IMR-90 (cell line): ENCODE measurements at regions not wholly inside any gene's neighbourhood (a gene's known extent, or its start where the extent isn't known, plus 50 kb on each side); places are given as distances from the start of the nearest gene placed in this dataset.

Experiments
- ATAC-seq: fragments of 200-7000 bp; cut with Tn5 transposase; 2 replicates; pipeline ENCODE4 v1.9.1; 2020; ENCODE audit warnings: low read depth, mild to moderate bottlenecking, moderate library complexity
- BruUV-seq: library from RNA; stranded (reverse); fragments of 400-500 nt; replicated peaks from 2 replicates; lab custom pipeline; 2021; lab: Mats Ljungman, UMichigan
- CTCF ChIA-PET: fragments of 300-600 bp; formaldehyde crosslinking; extraction: SDS; loops from one replicate; lab custom pipeline; 2021; ENCODE audit warnings: antibody characterized with exemption; lab: Yijun Ruan, JAX
- POLR2A ChIA-PET: fragments of 300-600 bp; sonication (Branson Sonifier 250); formaldehyde crosslinking; loops from one replicate; lab custom pipeline; 2022; ENCODE audit warnings: antibody characterized with exemption; ENCODE audit not compliant: unreplicated experiment; lab: Charles Lee
- DNase-seq: peaks from one replicate; pipeline ENCODE4 v3.0.0; 2013
- H2AFZ ChIP-seq: replicated peaks from 2 replicates; pipeline ENCODE3; 2013; ENCODE audit warnings: low read length, mild to moderate bottlenecking; ENCODE audit not compliant: poor library complexity
- H2AK5ac ChIP-seq: 2 replicates; pipeline ENCODE4 v1.6.1; 2013; ENCODE audit warnings: low read depth, low read length, inconsistent platforms
- H2AK9ac ChIP-seq: replicated peaks from 2 replicates; pipeline ENCODE3; 2013; ENCODE audit warnings: mild to moderate bottlenecking, low read depth, low read length, moderate library complexity; ENCODE audit not compliant: poor library complexity
- H2BK120ac ChIP-seq: 2 replicates; pipeline ENCODE4 v1.6.1; 2013; ENCODE audit warnings: low read depth, low read length, inconsistent platforms
- H2BK15ac ChIP-seq: 3 replicates; pipeline ENCODE4 v1.6.1; 2013; ENCODE audit warnings: low read depth, low read length, inconsistent platforms
- H2BK20ac ChIP-seq: 2 replicates; pipeline ENCODE4 v1.6.1; 2013; ENCODE audit warnings: low read depth, mild to moderate bottlenecking, inconsistent platforms, low read length, moderate library complexity
- H2BK5ac ChIP-seq: 2 replicates; pipeline ENCODE4 v1.6.1; 2013; ENCODE audit warnings: mild to moderate bottlenecking, low read depth, low read length, inconsistent platforms; ENCODE audit not compliant: poor library complexity, severe bottlenecking
- H3K14ac ChIP-seq: replicated peaks from 2 replicates; pipeline ENCODE4 v1.6.1; 2013; ENCODE audit warnings: low read depth, low read length, inconsistent platforms
- H3K18ac ChIP-seq: 2 replicates; pipeline ENCODE4 v1.6.1; 2013; ENCODE audit warnings: low read depth, low read length, control low read depth
- H3K23ac ChIP-seq: 2 replicates; pipeline ENCODE4 v1.6.1; 2013; ENCODE audit warnings: low read depth, low read length, inconsistent platforms
- H3K27ac ChIP-seq: 2 replicates; pipeline ENCODE4 v1.5.1; 2013; ENCODE audit warnings: mild to moderate bottlenecking, control low read depth, low read length; ENCODE audit not compliant: insufficient read depth
- H3K27me3 ChIP-seq: 2 replicates; pipeline ENCODE4 v1.6.1; 2013; ENCODE audit warnings: low read length; ENCODE audit not compliant: control insufficient read depth, insufficient read depth
- H3K36me3 ChIP-seq: 2 replicates; pipeline ENCODE4 v1.6.1; 2013; ENCODE audit warnings: low read length, mixed read lengths; ENCODE audit not compliant: control insufficient read depth, insufficient read depth
- H3K4ac ChIP-seq: 2 replicates; pipeline ENCODE4 v1.6.1; 2013; ENCODE audit warnings: low read depth, low read length, inconsistent platforms
- H3K4me1 ChIP-seq: 2 replicates; pipeline ENCODE4 v1.6.1; 2013; ENCODE audit warnings: low read length, mixed read lengths; ENCODE audit not compliant: control insufficient read depth, insufficient read depth
- H3K4me2 ChIP-seq: 2 replicates; pipeline ENCODE4 v1.6.1; 2013; ENCODE audit warnings: low read depth, mild to moderate bottlenecking, control low read depth, low read length, moderate library complexity
- H3K4me3 ChIP-seq: 2 replicates; pipeline ENCODE4 v1.5.1; 2013; ENCODE audit warnings: low read depth, mild to moderate bottlenecking, control low read depth, low read length, moderate library complexity; ENCODE audit not compliant: insufficient read depth
- H3K56ac ChIP-seq: 2 replicates; pipeline ENCODE4 v1.6.1; 2013; ENCODE audit warnings: low read length, inconsistent platforms; ENCODE audit not compliant: insufficient read depth; ENCODE audit errors: extremely low read depth
- H3K79me1 ChIP-seq, 2 experiments: 2 replicates each; pipeline ENCODE4 v1.6.1; 2013; ENCODE audit warnings: low read length in 2 of 2, inconsistent platforms in 1 of 2, low read depth in 1 of 2
- H3K9ac ChIP-seq: 2 replicates; pipeline ENCODE4 v1.6.1; 2013; ENCODE audit warnings: low read depth, low read length, control low read depth
- H3K9me1 ChIP-seq: 2 replicates; pipeline ENCODE4 v1.6.1; 2013; ENCODE audit warnings: low read length, inconsistent platforms; ENCODE audit not compliant: insufficient read depth
- H3K9me3 ChIP-seq: 2 replicates; pipeline ENCODE4 v1.6.1; 2013; ENCODE audit warnings: low read length; ENCODE audit not compliant: control insufficient read depth, insufficient read depth
- H4K20me1 ChIP-seq: 2 replicates; pipeline ENCODE4 v1.6.1; 2013; ENCODE audit warnings: low read length, inconsistent platforms; ENCODE audit not compliant: insufficient read depth
- H4K5ac ChIP-seq: 2 replicates; pipeline ENCODE4 v1.6.1; 2013; ENCODE audit warnings: mild to moderate bottlenecking, low read depth, low read length, control low read depth
- H4K8ac ChIP-seq, 2 experiments: 2 replicates each; pipeline ENCODE4 v1.6.1; 2013; ENCODE audit warnings: low read depth in 2 of 2, low read length in 2 of 2, control low read depth in 1 of 2, inconsistent platforms in 1 of 2
- H4K91ac ChIP-seq: 2 replicates; pipeline ENCODE4 v1.6.1; 2013; ENCODE audit warnings: low read depth, low read length, inconsistent platforms; ENCODE audit not compliant: insufficient read depth
- CEBPB ChIP-seq: IDR thresholded peaks from 2 replicates; pipeline ENCODE4 v1.6.1; 2012; ENCODE audit warnings: low read depth, low read length, improper control_type of control experiment
- CHD1 ChIP-seq: IDR thresholded peaks from 2 replicates; pipeline ENCODE4 v1.6.1; 2012; ENCODE audit warnings: low read depth, low read length, improper control_type of control experiment
- CTCF ChIP-seq: conservative IDR thresholded peaks from 2 replicates; pipeline ENCODE4 v1.5.1; 2012; ENCODE audit warnings: mild to moderate bottlenecking, low read depth, low read length, improper control_type of control experiment
- FOS ChIP-seq: fragments of 150-350 bp; IDR thresholded peaks from 2 replicates; pipeline ENCODE4 v1.6.1; 2016; ENCODE audit warnings: low read depth, low read length
- MAFK ChIP-seq: IDR thresholded peaks from 2 replicates; pipeline ENCODE4 v1.6.1; 2012; ENCODE audit warnings: low read depth, low read length, improper control_type of control experiment
- MAZ ChIP-seq: IDR thresholded peaks from 2 replicates; pipeline ENCODE4 v1.6.1; 2012; ENCODE audit warnings: low read depth, mild to moderate bottlenecking, low read length, improper control_type of control experiment, moderate library complexity, borderline replicate concordance
- MXI1 ChIP-seq: IDR thresholded peaks from 2 replicates; pipeline ENCODE4 v1.6.1; 2012; ENCODE audit warnings: low read depth, mild to moderate bottlenecking, low read length, moderate library complexity, borderline replicate concordance
- NFE2L2 ChIP-seq: fragments of 150-350 bp; IDR thresholded peaks from 2 replicates; pipeline ENCODE4 v1.6.1; 2016; ENCODE audit warnings: low read depth, mild to moderate bottlenecking, low read length
- POLR2A ChIP-seq: IDR thresholded peaks from 2 replicates; pipeline ENCODE4 v1.6.1; 2012; ENCODE audit warnings: mild to moderate bottlenecking, low read depth, low read length
- RAD21 ChIP-seq: IDR thresholded peaks from 2 replicates; pipeline ENCODE4 v1.6.1; 2012; ENCODE audit warnings: low read length, improper control_type of control experiment
- RCOR1 ChIP-seq: IDR thresholded peaks from 2 replicates; pipeline ENCODE4 v1.6.1; 2012; ENCODE audit warnings: mild to moderate bottlenecking, low read length, improper control_type of control experiment; ENCODE audit not compliant: insufficient replicate concordance
- RFX5 ChIP-seq: IDR thresholded peaks from 2 replicates; pipeline ENCODE4 v1.8.0; 2012; ENCODE audit warnings: low read depth, mild to moderate bottlenecking, low read length, moderate library complexity
- SMC3 ChIP-seq: fragments of 150-350 bp; IDR thresholded peaks from 2 replicates; pipeline ENCODE4 v1.6.1; 2016; ENCODE audit warnings: low read depth, mild to moderate bottlenecking, antibody characterized with exemption, low read length, moderate library complexity
- USF2 ChIP-seq: fragments of 150-350 bp; IDR thresholded peaks from 2 replicates; pipeline ENCODE4 v1.6.1; 2017; ENCODE audit warnings: mild to moderate bottlenecking, antibody characterized with exemption, low read length, low read depth
- WGBS, 2 experiments: methylation state at CpG; one replicate each; pipeline versions ENCODE4 v1.1.5 to v1.1.7; 2013; ENCODE audit warnings: missing lambda C conversion rate in 2 of 2; ENCODE audit not compliant: insufficient read length in 1 of 2; ENCODE audit errors: extremely low coverage in 2 of 2; 5-methylcytosine and 5-hydroxymethylcytosine counted together
- dilution Hi-C: fragments of 300-500 bp; cut with HindIII; formaldehyde crosslinking; loops from one replicate; pipeline ENCODE4 v1.14.3; 2018; ENCODE audit warnings: low sequenced_read_pairs; ENCODE audit not compliant: unreplicated experiment
- in situ Hi-C: fragments of 300-500 bp; cut with MboI; formaldehyde crosslinking; loops from 3 replicates; pipeline ENCODE4 v1.14.3; 2019; ENCODE audit warnings: low sequenced_read_pairs, inconsistent platforms, mixed read lengths
- intact Hi-C: fragments of 100-400 bp; cut with micrococcal nuclease; formaldehyde crosslinking; loops from 2 replicates; pipeline ENCODE4 v1.10.0; 2022
- TF ChIP-seq, protein P1 (sequence below): fragments of 150-350 bp; IDR thresholded peaks from 2 replicates; pipeline ENCODE4 v1.6.1; 2016; ENCODE audit warnings: low read depth, mild to moderate bottlenecking, low read length, moderate library complexity, borderline replicate concordance

DNA sequence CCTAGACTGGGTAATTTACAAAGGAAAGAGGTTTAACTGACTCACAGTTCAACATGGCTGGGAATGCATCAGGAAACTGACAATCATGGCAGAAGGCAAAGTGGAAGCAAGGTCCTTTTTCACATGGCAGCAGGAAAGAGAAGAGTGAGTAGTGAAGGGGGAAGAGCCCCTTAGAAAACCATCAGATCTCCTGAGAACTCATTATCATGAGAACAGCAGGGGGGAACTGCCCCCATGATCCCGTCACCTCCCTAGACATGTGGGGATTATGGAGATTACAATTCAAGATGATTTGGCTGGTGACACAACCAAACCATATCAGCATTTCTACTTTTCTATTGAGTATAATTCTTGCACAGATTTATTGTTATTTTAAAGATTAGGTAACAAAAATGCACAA, 822.1 kb upstream of the FLRT2 start:
- ChIA-PET CTCF (no interaction called here), POLR2A (no interaction called here)
- H3K79me1 ChIP-seq = no peaks in the 10 kb centered on the region
- ATAC-seq (no peak), DNase-seq (no peak)
- H3K4me2 ChIP-seq = no peak overlapping the region
- no peak overlapping the region for H2BK15ac ChIP-seq
- no peak overlapping the region for H2BK120ac ChIP-seq
- no peak overlapping the region for H3K27ac ChIP-seq
- H3K9ac ChIP-seq = no peak overlapping the region
- no peak overlapping the region for H2AK5ac ChIP-seq
- no peaks in the 10 kb centered on the region for H3K9me3 ChIP-seq
- intact Hi-C loops = no loop called here
- no peak overlapping the region for H2AK9ac ChIP-seq
- WGBS, 2 experiments = no CpG with 5 or more reads among the region's 1 CpG
- in situ Hi-C loops = no loop called here
- no peak overlapping the region for H3K4me3 ChIP-seq
- no peak overlapping the region for H4K8ac ChIP-seq
- BruUV-seq = no TSS peak
- H3K36me3 ChIP-seq = no peaks in the 10 kb centered on the region
- no peak overlapping the region for H4K91ac ChIP-seq
- no peak overlapping the region for H3K18ac ChIP-seq
- no peak overlapping the region for H2BK20ac ChIP-seq
- H3K14ac ChIP-seq = no peak overlapping the region
- no peaks in the 10 kb centered on the region for H4K20me1 ChIP-seq
- no peak overlapping the region for H2BK5ac ChIP-seq
- no peak overlapping the region for H3K4ac ChIP-seq
- no peak overlapping the region for H3K23ac ChIP-seq
- no peaks in the 10 kb centered on the region for H3K9me1 ChIP-seq
- no peak overlapping the region for H3K56ac ChIP-seq
- TF ChIP-seq MAZ (no peak), FOS (no peak), SMC3 (no peak), USF2 (no peak), CHD1 (no peak), MAFK (no peak), MXI1 (no peak), RAD21 (no peak), NFE2L2 (no peak), RCOR1 (no peak), RFX5 (no peak), CTCF (no peak), CEBPB (no peak), POLR2A (no peak)
- TF ChIP-seq, protein P1, sequence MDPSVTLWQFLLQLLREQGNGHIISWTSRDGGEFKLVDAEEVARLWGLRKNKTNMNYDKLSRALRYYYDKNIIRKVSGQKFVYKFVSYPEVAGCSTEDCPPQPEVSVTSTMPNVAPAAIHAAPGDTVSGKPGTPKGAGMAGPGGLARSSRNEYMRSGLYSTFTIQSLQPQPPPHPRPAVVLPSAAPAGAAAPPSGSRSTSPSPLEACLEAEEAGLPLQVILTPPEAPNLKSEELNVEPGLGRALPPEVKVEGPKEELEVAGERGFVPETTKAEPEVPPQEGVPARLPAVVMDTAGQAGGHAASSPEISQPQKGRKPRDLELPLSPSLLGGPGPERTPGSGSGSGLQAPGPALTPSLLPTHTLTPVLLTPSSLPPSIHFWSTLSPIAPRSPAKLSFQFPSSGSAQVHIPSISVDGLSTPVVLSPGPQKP = no peak
- H3K4me1 ChIP-seq = no peaks in the 10 kb centered on the region
- H2AFZ ChIP-seq = no peak overlapping the region
- dilution Hi-C loops = no loop called here
- no peak overlapping the region for H4K5ac ChIP-seq
- H3K27me3 ChIP-seq = no peaks in the 10 kb centered on the region
